Inflammatory macrophage treated with lipopolysaccharide for 1 hour (primary cell): ENCODE measurements at regions not wholly inside any gene's neighbourhood (a gene's known extent, or its start where the extent isn't known, plus 50 kb on each side); places are given as distances from the start of the nearest gene placed in this dataset.

ENCODE experiments used
- DNase-seq, 2 donors: peaks; one replicate each; pipeline ENCODE4 v3.0.0-alpha.2; 2020 to 2022

GRCh38 chr3:29201604-29202003 is 79.3 kb upstream of the RBMS3 start:
- no peak for DNase-seq

GRCh38 chr3:29202378-29202777 is 78.5 kb upstream of the RBMS3 start:
- DNase-seq: no peak

DNA sequence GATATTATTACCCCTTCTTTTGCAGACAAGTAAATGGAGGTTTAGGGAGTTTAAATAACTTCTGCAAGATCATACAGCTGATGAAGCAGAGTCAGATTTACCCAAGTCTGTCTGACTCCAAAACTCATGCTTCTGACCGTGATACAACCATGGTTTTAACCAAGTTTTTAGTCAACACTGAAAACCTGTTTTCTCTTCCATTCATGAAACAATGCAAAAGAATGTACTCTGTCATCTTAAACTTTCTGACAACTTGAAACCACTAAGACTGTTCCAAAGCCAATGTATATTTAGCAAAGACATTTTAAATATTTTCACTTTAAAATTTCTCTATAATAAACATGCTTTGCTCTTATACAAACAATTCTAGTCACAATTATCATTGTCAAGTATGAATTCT is 77.0 kb upstream of the RBMS3 start:
- DNase-seq: no peak

DNA sequence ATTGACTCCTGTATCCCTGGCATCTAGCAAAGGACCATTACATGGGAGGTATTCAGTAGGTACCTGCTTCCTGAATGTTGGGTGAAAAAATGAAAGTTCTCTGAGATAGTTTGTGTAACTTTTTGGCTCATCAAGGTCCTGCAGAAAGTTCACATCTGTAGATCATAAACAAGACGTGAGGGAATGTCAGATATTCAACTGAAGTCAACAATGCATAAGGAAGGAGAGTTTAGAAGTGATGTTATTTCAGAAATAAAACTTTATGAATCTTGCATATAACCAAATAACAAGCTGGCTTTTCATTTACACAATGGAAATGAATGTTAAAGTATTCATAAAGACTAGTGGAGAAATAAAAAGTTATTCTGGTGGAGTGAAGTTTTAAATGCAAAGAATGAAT is 73.4 kb upstream of the RBMS3 start:
- no peak for DNase-seq

- no peak for DNase-seq
Observed at GRCh38 chr3:29212789-29213433, 68.0 kb upstream of the RBMS3 start.

GRCh38 chr3:29214009-29214658 is 66.7 kb upstream of the RBMS3 start:
- DNase-seq: no peak

- no peak for DNase-seq
Observed at GRCh38 chr3:29215948-29216347, 64.9 kb upstream of the RBMS3 start.

GRCh38 chr3:29226706-29227105 is 54.2 kb upstream of the RBMS3 start:
- no peak for DNase-seq

GRCh38 chr3:29227307-29227706 is 53.6 kb upstream of the RBMS3 start:
- no peak for DNase-seq
